ENCODE measurements at regions not wholly inside any gene's neighbourhood (a gene's known extent, or its start where the extent isn't known, plus 50 kb on each side); places are given as distances from the start of the nearest gene placed in this dataset.

DNA sequence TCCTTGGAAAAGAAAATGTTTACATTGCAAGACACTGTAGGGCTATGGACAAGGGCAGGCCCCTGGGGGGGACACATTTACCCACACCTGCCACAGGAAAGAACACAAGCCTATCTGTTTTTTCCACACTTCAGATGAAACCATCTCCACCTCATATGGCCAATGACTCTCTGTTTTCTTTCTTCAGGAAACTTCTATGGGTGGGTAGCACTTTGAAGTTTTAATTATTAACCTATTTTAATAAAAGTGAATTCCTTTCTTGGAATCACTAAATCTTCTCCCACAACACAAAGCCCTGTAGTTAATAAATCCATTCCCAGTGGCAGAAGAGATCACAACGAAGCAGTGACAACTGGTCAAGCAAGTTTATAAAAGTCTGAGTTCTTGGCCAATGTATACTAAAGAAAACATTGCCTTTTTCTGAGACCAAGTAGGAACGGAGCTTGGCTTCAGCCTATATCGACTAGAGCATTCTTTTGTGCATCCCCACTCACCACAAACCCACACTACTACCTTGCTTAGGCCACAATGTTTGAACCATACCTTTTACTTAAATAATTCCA, 125.1 kb upstream of the CARMIL1 start:
- H3K4me3 Mint-ChIP-seq: no peak overlapping the region
- H3K4me1 Mint-ChIP-seq: peaks cover 12% of the 10 kb centered on the region
- CTCF ChIA-PET: no interaction called here

DNA sequence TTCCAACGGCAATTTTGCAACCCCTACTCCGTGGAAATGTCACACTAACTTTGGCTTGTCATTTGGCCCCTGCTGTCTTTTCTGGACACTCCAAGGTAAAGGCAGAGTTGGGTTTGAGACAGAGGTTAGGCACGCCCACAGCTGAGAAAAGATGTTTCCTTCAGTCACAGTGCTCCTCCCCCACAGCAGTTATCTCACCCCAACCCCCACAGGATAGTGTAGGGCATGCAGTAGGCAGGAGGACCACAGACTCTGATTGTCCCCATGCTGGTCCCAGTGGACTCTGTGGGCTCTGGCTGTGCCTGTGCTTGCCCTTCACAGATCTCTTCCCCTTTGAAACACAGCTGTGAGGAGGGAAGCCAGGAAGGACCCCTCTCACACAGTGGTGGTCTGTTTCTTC, 124.0 kb upstream of the CARMIL1 start:
- H2AFZ ChIP-seq (ENCODE audit: insufficient read depth, low read depth, low read length, poor library complexity, severe bottlenecking): no peak overlapping the region
- H3K27me3 ChIP-seq (replicated peaks in 1 of 4; ENCODE audit: control extremely low read depth in 1 of 4, control insufficient read depth in 3 of 4, insufficient read depth in 4 of 4, low read length in 3 of 4): no peaks in the 10 kb centered on the region
- no CpG with 5 or more reads among the region's 3 CpGs for WGBS (ENCODE audit: insufficient coverage)
- peaks cover 0 to 24% (median 9%) of the 10 kb centered on the region in 3 donors for H3K9me3 ChIP-seq (ENCODE audit: control extremely low read depth in 1 of 3, control insufficient read depth in 2 of 3, insufficient read depth in 1 of 3, low read length in 2 of 3)
- POLR2A ChIA-PET: no interaction called here
- Mint-ChIP-seq H3K4me3 (no peak overlapping the region), H3K27me3 (no peaks in the 10 kb centered on the region), H3K27ac (no peak overlapping the region), H3K9me3 (ENCODE audit: insufficient read depth) (no peaks in the 10 kb centered on the region), H3K4me1 (peaks cover 12% of the 10 kb centered on the region)
- ATAC-seq (ENCODE audit: low read depth): no peak
- H4K20me1 ChIP-seq (ENCODE audit: control insufficient read depth, insufficient read depth, low read length, poor library complexity, severe bottlenecking): no peaks in the 10 kb centered on the region
- intact Hi-C loops (cut with micrococcal nuclease): no loop called here
- no peaks in the 10 kb centered on the region for H3K79me2 ChIP-seq (ENCODE audit: control insufficient read depth, insufficient read depth, low read length)
- H3K27ac ChIP-seq (ENCODE audit: low read length in 2 of 2): no peak overlapping the region
- DNase-seq: no peak
- H3K36me3 ChIP-seq (replicated peaks in 1 of 2; ENCODE audit: control extremely low read depth in 1 of 2, control insufficient read depth in 1 of 2, extremely low read depth in 1 of 2, insufficient read depth in 2 of 2, low read length in 1 of 2): no peaks in the 10 kb centered on the region
- TF ChIP-seq EZH2 (IDR thresholded peaks at IDR 0.05; ENCODE audit: borderline replicate concordance, insufficient read depth, low read depth, low read length, poor library complexity, severe bottlenecking): no peak
- no peak for TF ChIP-seq CTCF (IDR thresholded peaks at IDR 0.05)
- H3K4me2 ChIP-seq (replicated peaks; ENCODE audit: low read depth, low read length, poor library complexity, severe bottlenecking): no peak overlapping the region
- H3K4me3 ChIP-seq (ENCODE audit: control extremely low read depth in 1 of 5, extremely low read depth in 1 of 5, insufficient read depth in 1 of 5, low read depth in 2 of 5, low read length in 4 of 5): no peak overlapping the region
- CTCF ChIA-PET: no interaction called here
- H3K9ac ChIP-seq (ENCODE audit: low read length): no peak overlapping the region
- H3K4me1 ChIP-seq (ENCODE audit: control insufficient read depth in 2 of 2, insufficient read depth in 2 of 2, low read length in 2 of 2): peaks cover 0 to 11% of the 10 kb centered on the region in 2 donors

More for the DNA sequence above, 125.1 kb upstream of the CARMIL1 start:
- no peak overlapping the region for H3K4me2 ChIP-seq (replicated peaks; ENCODE audit: low read depth, low read length, poor library complexity, severe bottlenecking)
- intact Hi-C loops (cut with micrococcal nuclease): no loop called here
- H3K27ac Mint-ChIP-seq: no peak overlapping the region
- no peak overlapping the region for H3K9ac ChIP-seq (ENCODE audit: low read length)
- WGBS (ENCODE audit: insufficient coverage): 95% methylated on average over 3 of the region's 3 CpGs
- POLR2A ChIA-PET: no interaction called here
- peaks cover 0 to 24% (median 9%) of the 10 kb centered on the region in 3 donors for H3K9me3 ChIP-seq (ENCODE audit: control extremely low read depth in 1 of 3, control insufficient read depth in 2 of 3, insufficient read depth in 1 of 3, low read length in 2 of 3)
- no peak overlapping the region for H3K4me3 ChIP-seq (ENCODE audit: control extremely low read depth in 1 of 5, extremely low read depth in 1 of 5, insufficient read depth in 1 of 5, low read depth in 2 of 5, low read length in 4 of 5)
- no peaks in the 10 kb centered on the region for H3K27me3 ChIP-seq (replicated peaks in 1 of 4; ENCODE audit: control extremely low read depth in 1 of 4, control insufficient read depth in 3 of 4, insufficient read depth in 4 of 4, low read length in 3 of 4)
- no peak overlapping the region for H3K27ac ChIP-seq (ENCODE audit: low read length in 2 of 2)
- no peak overlapping the region for H2AFZ ChIP-seq (ENCODE audit: insufficient read depth, low read depth, low read length, poor library complexity, severe bottlenecking)
- no peak for ATAC-seq (ENCODE audit: low read depth)
- no peaks in the 10 kb centered on the region for H3K27me3 Mint-ChIP-seq
- no peak for TF ChIP-seq CTCF (IDR thresholded peaks at IDR 0.05)
- TF ChIP-seq EZH2 (IDR thresholded peaks at IDR 0.05; ENCODE audit: borderline replicate concordance, insufficient read depth, low read depth, low read length, poor library complexity, severe bottlenecking): no peak
- no peaks in the 10 kb centered on the region for H3K79me2 ChIP-seq (ENCODE audit: control insufficient read depth, insufficient read depth, low read length)
- peaks cover 0 to 11% of the 10 kb centered on the region in 2 donors for H3K4me1 ChIP-seq (ENCODE audit: control insufficient read depth in 2 of 2, insufficient read depth in 2 of 2, low read length in 2 of 2)
- peaks cover 2% of the 10 kb centered on the region for H3K9me3 Mint-ChIP-seq (ENCODE audit: insufficient read depth)
- no peak for DNase-seq
- no peaks in the 10 kb centered on the region for H3K36me3 ChIP-seq (replicated peaks in 1 of 2; ENCODE audit: control extremely low read depth in 1 of 2, control insufficient read depth in 1 of 2, extremely low read depth in 1 of 2, insufficient read depth in 2 of 2, low read length in 1 of 2)
- H4K20me1 ChIP-seq (ENCODE audit: control insufficient read depth, insufficient read depth, low read length, poor library complexity, severe bottlenecking): no peaks in the 10 kb centered on the region
